ENCODE measurements at regions not wholly inside any gene's neighbourhood (a gene's known extent, or its start where the extent isn't known, plus 50 kb on each side); places are given as distances from the start of the nearest gene placed in this dataset.

- no peaks in the 10 kb centered on the region for H3K9me1 ChIP-seq (ENCODE audit: control insufficient read depth, insufficient read depth, low read length)
- no peak overlapping the region for H3K9ac ChIP-seq (ENCODE audit: insufficient read depth in 1 of 2, low read depth in 2 of 2, low read length in 2 of 2)
- WGBS (ENCODE audit: insufficient coverage, low coverage, missing lambda C conversion rate) = 0% methylated on average over 2 of the region's 2 CpGs
- no peaks in the 10 kb centered on the region for H3K9me3 ChIP-seq (replicated peaks; ENCODE audit: control insufficient read depth, insufficient read depth, low read depth, low read length)
- no peak overlapping the region for H3K27ac ChIP-seq (ENCODE audit: extremely low read depth, low read depth, low read length)
- no peaks in the 10 kb centered on the region for H3K79me2 ChIP-seq (ENCODE audit: control insufficient read depth, insufficient read depth, low read length)
- no peaks in the 10 kb centered on the region for H3K27me3 ChIP-seq (ENCODE audit: control insufficient read depth in 2 of 2, insufficient read depth in 2 of 2, low read length in 2 of 2)
- intact Hi-C loops (cut with micrococcal nuclease) (no loop called here), in situ Hi-C loops (cut with MboI) (no loop called here)
- no TSS peak for BruUV-seq (replicated peaks)
- CTCF ChIA-PET (ENCODE audit: low intra/inter-chr PET ratio) = no interaction called here
- no peak overlapping the region for H2AFZ ChIP-seq (ENCODE audit: low read depth, low read length)
- H3K4me2 ChIP-seq (ENCODE audit: insufficient read depth, low read length) = no peak overlapping the region
- H3K36me3 ChIP-seq (ENCODE audit: control insufficient read depth, insufficient read depth, low read length) = no peaks in the 10 kb centered on the region
- no peak overlapping the region for H3K4me3 ChIP-seq
- POLR2A ChIA-PET = no interaction called here
- no peak for FAIRE-seq
- no peak for ATAC-seq
- H3K4me1 ChIP-seq (replicated peaks in 1 of 2; ENCODE audit: control insufficient read depth in 2 of 2, insufficient read depth in 2 of 2, low read length in 2 of 2) = no peaks in the 10 kb centered on the region
- no peaks in the 10 kb centered on the region for H4K20me1 ChIP-seq (replicated peaks; ENCODE audit: control insufficient read depth, insufficient read depth, low read length)
- no peak for DNase-seq (ENCODE audit: extremely low read depth in 1 of 4, low spot score in 3 of 4)
- TF ChIP-seq RNF2 (IDR thresholded peaks at IDR 0.05) = no peak
- TF ChIP-seq NRF1 (conservative IDR thresholded peaks at IDR 0.05 in 1 of 2, IDR thresholded peaks at IDR 0.05 in 1 of 2) = no peak
- no peak for TF ChIP-seq ZNF395 (CRISPR knock-in tag; IDR thresholded peaks at IDR 0.05)
- TF ChIP-seq ZBTB26 (CRISPR knock-in tag; IDR thresholded peaks at IDR 0.05) = no peak
- no peak for TF ChIP-seq ZC3H4 (CRISPR knock-in tag; IDR thresholded peaks at IDR 0.05; ENCODE audit: borderline replicate concordance)
- no peak for TF ChIP-seq ETS1 (conservative IDR thresholded peaks at IDR 0.05; ENCODE audit: control insufficient read depth, low read depth, low read length)
- no peak for TF ChIP-seq ZNF639 (CRISPR knock-in tag; conservative IDR thresholded peaks at IDR 0.05 in 1 of 2, IDR thresholded peaks at IDR 0.05 in 1 of 2)
- no peak for TF ChIP-seq RBM34 (IDR thresholded peaks at IDR 0.05; ENCODE audit: borderline replicate concordance, insufficient read depth, low read length)
- TF ChIP-seq ZNF79 (CRISPR knock-in tag; IDR thresholded peaks at IDR 0.05; ENCODE audit: low read depth) = no peak
- TF ChIP-seq WHSC1 (IDR thresholded peaks at IDR 0.05; ENCODE audit: low read length) = no peak
- TF ChIP-seq NFIC (IDR thresholded peaks at IDR 0.05) = no peak
- TF ChIP-seq E2F6 (IDR thresholded peaks at IDR 0.05; ENCODE audit: borderline replicate concordance in 1 of 2, extremely low read depth in 1 of 2, insufficient read depth in 1 of 2, insufficient read length in 1 of 2, low read depth in 1 of 2, low read length in 1 of 2, poor library complexity in 1 of 2, severe bottlenecking in 1 of 2) = no peak
- TF ChIP-seq TFE3 (CRISPR knock-in tag; IDR thresholded peaks at IDR 0.05) = no peak
- no peak for TF ChIP-seq MTA1 (IDR thresholded peaks at IDR 0.05; ENCODE audit: borderline replicate concordance)
Measured at GRCh38 chr17:14730821-14731220, 429.9 kb downstream of the HS3ST3B1 start.
